ENCODE measurements at regions not wholly inside any gene's neighbourhood (a gene's known extent, or its start where the extent isn't known, plus 50 kb on each side); places are given as distances from the start of the nearest gene placed in this dataset.

DNA sequence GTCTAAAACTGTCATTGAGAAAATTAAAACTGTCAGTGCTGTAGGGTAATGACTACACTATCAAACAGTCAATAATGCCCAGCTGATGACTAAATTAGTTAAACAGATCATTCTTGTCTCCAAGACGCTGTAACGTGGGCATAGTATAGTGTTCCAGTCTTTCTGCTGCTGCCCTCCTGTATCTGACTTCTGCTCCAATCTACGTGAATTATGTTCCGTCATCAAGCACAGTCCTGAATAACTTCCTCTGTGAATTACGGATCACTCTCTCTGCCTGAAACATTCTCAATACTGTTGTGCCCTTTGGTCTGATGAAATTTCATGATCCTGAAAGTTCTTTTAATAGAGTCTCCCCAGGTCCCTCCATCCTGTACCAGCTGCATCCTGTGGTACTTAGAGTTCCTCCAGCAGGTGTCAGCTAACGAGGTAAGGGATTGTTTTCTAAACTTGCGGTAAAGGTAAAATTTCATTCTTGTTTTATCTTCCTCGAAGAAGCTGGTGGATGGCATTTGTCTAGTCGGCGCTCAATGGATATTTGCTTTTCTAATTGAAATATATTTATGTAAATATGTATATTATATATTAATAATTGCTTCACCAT, 393.5 kb upstream of the ADARB2 start:
- no peak for DNase-seq

DNA sequence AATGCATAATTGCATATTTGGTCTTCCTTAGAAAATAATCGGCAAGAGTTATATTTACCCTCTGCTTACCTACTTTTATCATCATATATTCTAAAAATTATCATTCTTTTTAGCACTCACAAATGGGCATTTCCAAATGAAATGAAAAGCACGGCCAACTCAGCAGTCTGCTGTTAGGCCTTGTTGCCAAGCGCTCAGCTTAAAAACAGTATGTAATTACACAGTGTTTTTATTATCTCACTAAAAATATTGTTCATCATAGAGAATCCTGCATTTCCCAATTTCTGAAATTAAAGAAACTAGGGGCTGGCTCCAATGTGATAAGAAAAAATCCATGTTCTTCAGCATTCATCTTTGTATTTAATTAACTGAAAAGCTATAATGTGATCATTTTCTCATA, 391.7 kb upstream of the ADARB2 start:
- no peak for DNase-seq

GRCh38 chr10:2124135-2124534, 386.8 kb upstream of the ADARB2 start:
- no peak for DNase-seq

DNA sequence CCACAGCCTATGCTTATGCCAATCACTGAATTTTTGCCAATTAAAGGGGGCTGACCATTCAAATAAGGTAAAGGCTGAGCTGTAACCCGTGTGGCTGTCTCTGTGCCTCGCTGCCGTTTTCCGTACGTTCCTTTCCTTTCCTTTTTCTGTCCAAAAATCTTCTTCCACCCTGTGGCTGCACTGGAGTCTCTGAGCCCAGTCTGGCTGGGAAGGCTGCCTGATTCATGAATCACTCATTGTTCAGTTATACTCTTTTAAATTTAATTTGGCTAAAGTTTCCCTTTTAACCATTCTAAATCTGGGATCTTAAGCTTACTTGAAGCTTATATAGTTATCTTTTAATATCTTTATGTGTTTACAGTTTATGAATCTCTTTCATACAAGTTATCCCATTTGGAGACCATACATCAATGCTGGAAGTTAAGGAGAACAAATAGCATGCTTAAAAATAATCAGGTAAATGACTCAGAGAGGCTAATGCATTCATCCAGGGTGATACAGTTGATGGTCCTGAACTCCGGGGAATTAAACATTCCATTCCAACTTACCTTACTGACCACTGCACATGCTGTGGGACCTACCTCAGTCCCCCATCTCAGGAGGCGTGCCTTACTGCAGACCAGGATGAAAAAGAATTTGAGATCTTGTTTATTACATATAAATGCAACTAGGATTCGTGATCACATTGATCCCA, 385.3 kb upstream of the ADARB2 start:
- DNase-seq = no peak

GRCh38 chr10:2121929-2122328, 384.6 kb upstream of the ADARB2 start:
- no peak for DNase-seq

DNA sequence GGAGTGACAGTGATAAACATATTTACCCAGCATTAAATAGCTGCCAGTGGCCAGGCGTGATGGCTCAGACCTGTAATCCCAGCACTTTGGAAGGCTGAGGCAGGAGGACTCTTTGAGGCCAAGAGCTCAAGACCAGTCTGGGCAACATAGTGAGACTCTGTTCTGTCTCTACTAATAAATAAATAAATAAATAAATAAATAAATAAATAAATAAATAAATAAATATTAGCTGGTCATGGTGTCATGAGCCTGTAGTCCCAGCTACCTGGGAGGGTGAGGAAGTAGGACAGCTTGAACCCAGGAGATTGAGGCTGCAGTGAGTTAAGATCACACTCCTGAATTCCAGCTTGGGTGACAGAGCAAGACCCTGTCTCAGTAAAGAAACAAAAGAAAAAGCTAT, 384.0 kb upstream of the ADARB2 start:
- DNase-seq = no peak

DNA sequence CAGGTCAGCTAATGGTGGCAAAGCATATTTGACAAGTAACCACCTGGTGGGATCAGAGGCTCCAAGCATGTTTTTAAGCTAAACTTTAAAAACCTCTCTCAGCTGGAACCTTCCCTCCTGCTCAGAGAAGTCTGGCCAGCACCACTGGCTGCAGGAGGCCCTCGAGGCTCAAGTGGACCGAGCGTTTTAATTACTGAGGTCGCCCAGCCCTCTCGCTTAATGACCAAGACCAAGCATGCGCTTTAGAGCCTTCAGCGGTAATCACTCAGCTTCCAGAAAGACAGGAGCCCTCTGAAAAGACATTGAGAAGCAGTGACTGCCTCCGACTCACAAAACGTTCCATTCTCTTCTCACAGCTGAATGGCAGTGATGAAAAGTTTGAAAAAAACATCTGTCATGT, 383.4 kb upstream of the ADARB2 start:
- peak; percentile 68 for DNase-seq

DNA sequence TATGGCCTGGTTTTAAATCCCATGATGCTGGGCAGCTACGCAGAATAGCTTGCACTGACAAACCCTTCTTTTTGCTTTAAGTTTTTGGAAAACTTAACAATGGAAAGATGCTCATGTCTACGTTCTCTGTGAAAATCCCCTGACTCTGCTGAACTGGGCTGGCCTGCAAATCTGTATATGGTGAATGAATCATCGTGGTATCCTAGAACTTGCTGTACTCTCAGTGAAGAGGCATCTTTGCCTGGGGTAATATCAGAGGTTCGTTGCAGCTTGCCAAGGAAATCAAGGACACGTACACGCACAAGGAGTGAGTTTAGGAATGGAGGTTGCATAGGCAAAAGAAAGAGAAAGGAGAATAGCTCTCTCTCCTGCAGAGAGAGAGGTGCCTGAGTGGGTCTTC, 382.0 kb upstream of the ADARB2 start:
- DNase-seq = no peak

GRCh38 chr10:2118201-2118600, 380.9 kb upstream of the ADARB2 start:
- DNase-seq = no peak

- no peak for DNase-seq
Measured at GRCh38 chr10:2117641-2118040, 380.3 kb upstream of the ADARB2 start.

DNA sequence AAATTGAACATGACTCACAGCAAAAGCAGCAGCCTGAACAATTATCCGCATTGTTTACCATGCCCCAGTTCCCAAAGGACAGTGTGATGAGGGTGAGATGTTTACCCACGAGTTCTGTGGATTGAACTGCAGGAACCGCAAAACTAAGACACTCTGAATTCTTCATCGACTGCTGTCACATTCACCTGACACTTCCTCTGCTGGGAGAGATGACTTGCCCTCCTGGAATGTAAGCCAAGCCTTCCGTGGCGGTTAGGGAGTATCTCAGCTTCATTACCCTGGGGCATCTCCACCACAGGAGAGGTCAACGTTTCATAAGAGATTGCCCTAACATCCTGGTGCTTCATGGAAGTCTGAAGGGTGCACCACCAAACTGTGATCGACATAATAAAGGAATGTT, 374.6 kb upstream of the ADARB2 start:
- DNase-seq = peak; percentile 36

DNA sequence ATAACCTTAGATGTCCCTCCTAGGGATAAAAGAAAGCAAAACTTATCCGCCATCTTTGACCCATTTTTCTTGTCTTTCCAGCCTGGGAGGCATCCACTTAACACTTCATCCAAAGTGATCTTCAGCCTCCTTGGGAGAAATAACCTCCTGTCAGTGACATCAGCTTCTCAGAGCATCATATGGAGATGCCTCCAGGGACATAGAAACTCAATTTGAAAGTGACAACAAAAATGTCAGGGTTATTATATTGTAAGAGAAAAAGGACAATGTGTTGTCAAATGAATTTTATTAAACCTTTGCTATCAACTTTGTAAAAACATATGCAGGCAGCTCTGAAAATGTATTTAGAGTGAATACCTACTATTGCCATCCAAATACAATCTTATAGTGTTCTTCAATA, 371.2 kb upstream of the ADARB2 start:
- no peak for DNase-seq

DNA sequence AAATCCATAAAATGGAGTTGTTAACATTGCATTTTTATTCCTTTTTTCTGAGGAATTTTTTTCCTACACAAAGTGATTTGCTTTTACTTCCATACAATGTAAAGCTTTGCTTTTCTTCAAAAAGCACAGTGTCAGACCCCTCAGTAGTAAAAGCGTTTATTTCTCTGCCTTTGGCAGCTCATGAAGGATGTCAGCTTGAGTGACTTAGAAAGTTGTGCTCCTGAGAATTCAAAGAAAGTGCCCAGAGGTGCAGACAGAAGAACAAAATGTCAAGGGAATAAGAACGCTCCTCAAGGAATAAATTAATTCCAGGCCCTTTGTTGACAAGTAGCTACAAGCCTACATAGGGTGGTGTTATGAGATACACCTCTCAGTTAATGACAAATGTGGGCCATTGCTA, 369.3 kb upstream of the ADARB2 start:
- DNase-seq = no peak

DNA sequence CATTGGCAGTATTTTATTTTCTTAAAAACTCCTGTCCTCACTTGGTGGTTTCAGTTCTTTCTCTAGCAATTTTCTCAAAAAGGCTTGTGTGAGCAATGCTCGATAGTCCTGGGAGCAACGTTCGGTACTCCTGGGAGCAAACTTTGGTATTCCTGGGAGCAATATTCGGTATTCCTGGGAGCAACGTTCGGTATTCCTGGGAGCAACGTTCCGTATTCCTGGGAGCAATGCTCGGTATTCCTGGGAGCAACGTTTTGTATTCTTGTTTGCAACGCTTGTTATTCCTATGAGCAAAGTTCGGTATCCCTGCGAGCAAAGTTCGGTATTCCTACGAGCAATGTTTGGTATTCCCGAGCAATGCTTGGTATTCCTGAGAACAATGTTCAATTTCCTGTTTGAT, 362.0 kb upstream of the ADARB2 start:
- no peak for DNase-seq

- DNase-seq = no peak
Measured at GRCh38 chr10:2097937-2098336, 360.6 kb upstream of the ADARB2 start.

- no peak for DNase-seq
Measured at GRCh38 chr10:2094171-2094570, 356.8 kb upstream of the ADARB2 start.

GRCh38 chr10:2083591-2083990, 346.3 kb upstream of the ADARB2 start:
- no peak for DNase-seq

- peak; percentile 12 for DNase-seq
Measured at GRCh38 chr10:2081501-2081900, 344.2 kb upstream of the ADARB2 start.

- no peak for DNase-seq
Measured at GRCh38 chr10:2079603-2080078, 342.3 kb upstream of the ADARB2 start.

DNA sequence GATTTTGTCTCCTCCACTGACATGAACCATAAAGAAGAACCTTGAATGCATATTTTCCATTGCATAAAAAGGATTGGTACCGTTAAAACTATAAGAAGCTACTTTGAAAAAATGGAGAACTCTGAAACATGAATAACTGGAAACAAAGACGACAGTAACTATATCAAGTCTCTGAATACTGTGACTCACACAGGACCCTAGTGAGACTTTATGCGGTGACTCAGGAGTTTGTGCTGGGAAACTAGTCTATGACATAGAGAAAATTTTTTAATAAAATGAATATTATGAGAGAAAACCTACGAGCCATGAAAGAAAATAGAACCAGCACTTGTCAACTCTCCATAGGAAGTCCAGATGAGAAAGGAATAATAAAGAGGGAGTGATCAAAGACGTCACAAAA, 339.9 kb upstream of the ADARB2 start:
- no peak for DNase-seq

DNA sequence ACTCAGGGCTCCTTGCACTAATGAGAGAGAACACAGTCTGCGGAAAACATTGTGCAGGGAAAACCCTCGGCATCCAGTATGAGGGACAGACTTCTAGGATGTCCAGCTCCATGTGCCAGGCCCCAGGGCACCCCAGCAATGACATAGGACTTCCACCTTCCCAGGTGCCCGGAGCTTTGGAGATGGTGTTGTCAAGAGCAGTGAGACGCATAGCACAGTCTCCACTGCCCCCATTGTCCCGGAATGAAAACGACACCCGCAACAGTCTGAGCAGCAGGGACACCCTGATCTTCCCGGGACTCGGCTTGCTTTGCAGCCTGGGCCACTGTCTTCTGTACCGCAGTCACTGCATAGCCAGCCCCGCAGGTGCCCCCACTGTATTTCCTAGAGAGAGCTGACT, 339.2 kb upstream of the ADARB2 start:
- no peak for DNase-seq

DNA sequence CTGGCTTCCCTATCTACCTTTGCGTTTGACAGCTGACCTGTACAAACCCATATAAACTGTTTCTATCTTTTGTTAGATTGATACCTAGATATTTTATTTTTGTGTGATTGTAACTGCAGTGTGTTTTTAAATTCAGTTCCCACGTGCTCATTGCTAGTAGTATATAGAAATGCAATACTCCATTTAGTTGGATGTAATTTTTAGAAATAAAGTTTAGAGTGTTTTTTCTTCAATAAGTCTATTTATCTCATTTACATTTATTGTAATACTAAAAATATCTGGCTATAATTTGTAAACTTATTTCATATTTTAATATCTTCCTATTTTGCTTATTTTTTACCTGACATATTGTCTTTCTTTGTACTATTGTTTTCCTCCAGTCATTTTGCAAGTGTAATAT, 329.7 kb upstream of the ADARB2 start:
- no peak for DNase-seq

DNA sequence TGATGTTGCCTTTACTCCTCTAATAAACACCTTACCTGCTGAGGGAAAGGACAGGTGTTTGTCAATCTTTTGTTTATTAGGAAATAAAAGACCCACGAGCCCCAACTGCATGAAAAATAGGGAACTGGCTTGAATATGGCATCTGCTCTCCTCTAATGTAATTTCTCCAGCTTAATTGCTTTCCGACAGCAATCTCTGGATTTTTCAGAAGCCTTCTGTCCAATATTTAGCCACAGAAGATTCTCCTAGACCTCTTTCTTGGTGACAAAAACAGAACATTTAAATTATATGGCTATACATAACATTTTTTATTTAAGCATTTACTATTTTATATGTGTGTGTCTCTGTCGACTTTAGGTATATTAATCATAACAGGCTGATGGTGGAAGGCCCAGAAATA, 317.4 kb upstream of the ADARB2 start:
- no peak for DNase-seq

GRCh38 chr10:2053805-2054204, 316.5 kb upstream of the ADARB2 start:
- no peak for DNase-seq

DNA sequence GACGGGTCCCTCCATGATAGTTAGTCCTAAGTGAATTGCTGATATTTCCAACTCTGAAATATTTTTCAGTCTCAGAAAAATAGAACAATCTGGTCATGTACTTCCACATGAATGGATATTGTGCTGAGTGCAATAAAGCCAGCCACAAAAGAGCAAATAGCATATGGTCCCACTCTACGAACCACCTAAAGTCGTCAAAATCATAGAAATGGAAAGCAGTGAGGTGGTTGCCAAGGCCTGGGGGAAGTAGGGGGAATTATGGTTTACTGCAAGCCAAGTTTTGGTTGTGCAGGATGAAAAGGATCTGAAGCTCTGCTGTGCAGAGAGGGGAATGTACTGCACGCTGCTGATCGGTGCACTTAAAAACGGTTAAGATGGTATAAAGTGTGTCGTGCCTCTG, 313.8 kb upstream of the ADARB2 start:
- no peak for DNase-seq

Measured in retina (tissue), 1 donor.